T-helper 22 cell (primary cell): ENCODE measurements at regions not wholly inside any gene's neighbourhood (a gene's known extent, or its start where the extent isn't known, plus 50 kb on each side); places are given as distances from the start of the nearest gene placed in this dataset.

Experiments used
- DNase-seq: peaks from one replicate; pipeline ENCODE4 v3.0.0-alpha.2; 2020; ENCODE audit warnings: low read depth

- no peak for DNase-seq
Measured at GRCh38 chr5:40413743-40414142, 266.0 kb upstream of the PTGER4 start.

GRCh38 chr5:40412771-40413170 is 266.9 kb upstream of the PTGER4 start:
- DNase-seq: no peak

- DNase-seq: no peak
Measured at GRCh38 chr5:40410964-40411635, 268.6 kb upstream of the PTGER4 start.

- DNase-seq: peak; percentile 81
Measured at GRCh38 chr5:40410231-40410861, 269.4 kb upstream of the PTGER4 start.

GRCh38 chr5:40409601-40410000 is 270.1 kb upstream of the PTGER4 start:
- DNase-seq: peak; percentile 43

- DNase-seq: no peak
Measured at GRCh38 chr5:40406741-40407211, 272.9 kb upstream of the PTGER4 start.

- DNase-seq: no peak
Measured at GRCh38 chr5:40405996-40406740, 273.5 kb upstream of the PTGER4 start.

GRCh38 chr5:40405230-40405629 is 274.5 kb upstream of the PTGER4 start:
- no peak for DNase-seq

GRCh38 chr5:40404613-40405012 is 275.1 kb upstream of the PTGER4 start:
- DNase-seq: no peak

GRCh38 chr5:40402007-40402364 is 277.7 kb upstream of the PTGER4 start:
- DNase-seq: peak; percentile 31

GRCh38 chr5:40401284-40402006 is 278.3 kb upstream of the PTGER4 start:
- no peak for DNase-seq

- no peak for DNase-seq
Measured at GRCh38 chr5:40400245-40400644, 279.5 kb upstream of the PTGER4 start.

- DNase-seq: no peak
Measured at GRCh38 chr5:40399349-40399748, 280.4 kb upstream of the PTGER4 start.

- DNase-seq: no peak
Measured at GRCh38 chr5:40397976-40398375, 281.7 kb upstream of the PTGER4 start.

GRCh38 chr5:40397091-40397490 is 282.6 kb upstream of the PTGER4 start:
- DNase-seq: no peak

GRCh38 chr5:40396317-40396716 is 283.4 kb upstream of the PTGER4 start:
- DNase-seq: no peak

- DNase-seq: no peak
Measured at GRCh38 chr5:40395251-40395650, 284.5 kb upstream of the PTGER4 start.

- no peak for DNase-seq
Measured at GRCh38 chr5:40394698-40395097, 285.0 kb upstream of the PTGER4 start.

GRCh38 chr5:40391642-40392041 is 288.1 kb upstream of the PTGER4 start:
- DNase-seq: no peak

- no peak for DNase-seq
Measured at GRCh38 chr5:40390281-40391149, 289.2 kb upstream of the PTGER4 start.

- no peak for DNase-seq
Measured at GRCh38 chr5:40389591-40389990, 290.1 kb upstream of the PTGER4 start.

- no peak for DNase-seq
Measured at GRCh38 chr5:40386289-40386688, 293.4 kb upstream of the PTGER4 start.
